ENCODE measurements at regions not wholly inside any gene's neighbourhood (a gene's known extent, or its start where the extent isn't known, plus 50 kb on each side); places are given as distances from the start of the nearest gene placed in this dataset.

GRCh38 chr3:72316501-72317279 lies 531.6 kb downstream of the SHQ1 start:
- DNase-seq: no peak

- DNase-seq: no peak
These were observed 528.4 kb upstream of the PROK2 start for GRCh38 chr3:72313308-72313707.

- DNase-seq: no peak
These were observed 527.4 kb upstream of the PROK2 start for GRCh38 chr3:72312339-72312738.

- no peak for DNase-seq
These were observed 526.5 kb upstream of the PROK2 start for GRCh38 chr3:72311425-72311824.

- DNase-seq: peak; percentile 82
These were observed 525.8 kb upstream of the PROK2 start for GRCh38 chr3:72310419-72311380.

GRCh38 chr3:72309661-72310418 lies 524.9 kb upstream of the PROK2 start:
- no peak for DNase-seq

GRCh38 chr3:72308641-72309040 lies 523.7 kb upstream of the PROK2 start:
- no peak for DNase-seq

GRCh38 chr3:72307438-72308115 lies 522.6 kb upstream of the PROK2 start:
- DNase-seq: no peak

GRCh38 chr3:72306800-72307341 lies 521.9 kb upstream of the PROK2 start:
- DNase-seq: peak; percentile 88

- peak; percentile 41 for DNase-seq
These were observed 519.0 kb upstream of the PROK2 start for GRCh38 chr3:72303926-72304325.

GRCh38 chr3:72301779-72302178 lies 516.8 kb upstream of the PROK2 start:
- no peak for DNase-seq

GRCh38 chr3:72300621-72301020 lies 515.7 kb upstream of the PROK2 start:
- DNase-seq: no peak

- no peak for DNase-seq
These were observed 514.9 kb upstream of the PROK2 start for GRCh38 chr3:72299823-72300222.

- DNase-seq: no peak
These were observed 514.4 kb upstream of the PROK2 start for GRCh38 chr3:72299321-72299802.

- DNase-seq: no peak
These were observed 513.5 kb upstream of the PROK2 start for GRCh38 chr3:72298201-72299152.

GRCh38 chr3:72297481-72297880 lies 512.5 kb upstream of the PROK2 start:
- no peak for DNase-seq

GRCh38 chr3:72296477-72297111 lies 511.6 kb upstream of the PROK2 start:
- no peak for DNase-seq

- DNase-seq: no peak
These were observed 511.1 kb upstream of the PROK2 start for GRCh38 chr3:72295962-72296450.

GRCh38 chr3:72295276-72295961 lies 510.5 kb upstream of the PROK2 start:
- DNase-seq: peak; percentile 33
